ENCODE measurements at regions not wholly inside any gene's neighbourhood (a gene's known extent, or its start where the extent isn't known, plus 50 kb on each side); places are given as distances from the start of the nearest gene placed in this dataset.

GRCh38 chr7:145784809-145785780 lies 331.5 kb upstream of the CNTNAP2 start:
- TF ChIP-seq POLR2A (IDR thresholded peaks at IDR 0.05) (no peak), CTCF (IDR thresholded peaks at IDR 0.05) (no peak)
